ENCODE measurements at regions not wholly inside any gene's neighbourhood (a gene's known extent, or its start where the extent isn't known, plus 50 kb on each side); places are given as distances from the start of the nearest gene placed in this dataset.

DNA sequence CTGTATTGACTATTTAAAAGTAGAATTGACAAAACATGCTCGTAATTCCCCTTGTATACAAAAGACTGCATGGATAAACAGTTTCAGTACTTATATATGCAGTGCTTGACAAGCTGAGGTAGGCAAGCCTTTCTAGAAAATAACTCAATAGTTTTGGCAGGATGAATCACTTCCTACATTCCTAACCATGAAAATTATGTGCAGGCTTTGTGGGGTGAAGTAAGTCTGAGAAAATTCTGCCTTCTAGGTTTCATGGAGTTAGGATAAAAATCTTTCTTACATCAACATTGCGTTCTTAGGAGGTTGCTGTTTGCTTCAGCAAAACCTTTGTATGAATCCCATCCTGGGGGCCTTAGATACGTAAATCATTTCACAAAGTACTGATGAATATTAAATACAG lies 801.4 kb upstream of the EYS start (continued):
- TF ChIP-seq BCL11A (IDR thresholded peaks at IDR 0.05; ENCODE audit: low read depth in 2 of 2, low read length in 2 of 2), result no peak
- no peak for TF ChIP-seq RFX5 (IDR thresholded peaks at IDR 0.05; ENCODE audit: borderline replicate concordance, low read depth, low read length)
- no peak for TF ChIP-seq SRF (IDR thresholded peaks at IDR 0.05; ENCODE audit: low read depth, low read length)
- no peak for TF ChIP-seq SIX5 (IDR thresholded peaks at IDR 0.05; ENCODE audit: low read depth, low read length)
- TF ChIP-seq RAD21 (IDR thresholded peaks at IDR 0.05 in 1 of 2, conservative IDR thresholded peaks at IDR 0.05 in 1 of 2; ENCODE audit: low read depth in 2 of 2, low read length in 2 of 2), result no peak
- TF ChIP-seq HDAC2 (IDR thresholded peaks at IDR 0.05; ENCODE audit: borderline replicate concordance in 1 of 2, low read depth in 2 of 2, low read length in 2 of 2), result no peak

Data from H1 (cell line).